Aorta (tissue), 5 donors: ENCODE measurements at regions not wholly inside any gene's neighbourhood (a gene's known extent, or its start where the extent isn't known, plus 50 kb on each side); places are given as distances from the start of the nearest gene placed in this dataset.

Experiments
- ATAC-seq: fragments of 200-7000 bp; cut with Tn5 transposase; one replicate; pipeline ENCODE4 v1.9.1; 2022; ENCODE audit warnings: moderate library complexity; ENCODE audit not compliant: low FRiP score
- DNase-seq, 2 donors: peaks; one replicate each; pipeline ENCODE4 v3.0.0-alpha.2; 2020
- H3K27ac ChIP-seq, 2 donors: one replicate each; pipeline ENCODE4 v1.5.1; 2013; ENCODE audit warnings: low read length in 2 of 2, mild to moderate bottlenecking in 2 of 2, moderate library complexity in 2 of 2, control low read depth in 1 of 2, inconsistent platforms in 1 of 2, low read depth in 1 of 2
- H3K27me3 ChIP-seq, 2 donors: one replicate each; pipeline ENCODE4 v1.6.1; 2013; ENCODE audit warnings: control low read depth in 1 of 2, low read length in 1 of 2, mild to moderate bottlenecking in 1 of 2, moderate library complexity in 1 of 2; ENCODE audit not compliant: insufficient read depth in 2 of 2, control insufficient read depth in 1 of 2
- H3K36me3 ChIP-seq, 2 donors: one replicate each; pipeline ENCODE4 v1.6.1; 2013; ENCODE audit warnings: control low read depth in 1 of 2, low read length in 1 of 2, mild to moderate bottlenecking in 1 of 2; ENCODE audit not compliant: insufficient read depth in 2 of 2, control insufficient read depth in 1 of 2
- H3K4me1 ChIP-seq, 2 donors: one replicate each; pipeline ENCODE4 v1.6.1; 2013; ENCODE audit warnings: low read length in 2 of 2, control low read depth in 1 of 2, mild to moderate bottlenecking in 1 of 2, moderate library complexity in 1 of 2; ENCODE audit not compliant: insufficient read depth in 2 of 2, control insufficient read depth in 1 of 2
- H3K4me3 ChIP-seq, 2 donors: one replicate each; pipeline ENCODE4 v1.5.1; 2013; ENCODE audit warnings: low read length in 2 of 2, control low read depth in 1 of 2, mild to moderate bottlenecking in 1 of 2
- H3K9me3 ChIP-seq: one replicate; pipeline ENCODE4 v1.6.1; 2013; ENCODE audit warnings: mild to moderate bottlenecking, low read length; ENCODE audit not compliant: control insufficient read depth
- WGBS, 2 donors: extraction: QIAGEN DNeasy Blood & Tissue Kit; methylation state at CpG; one replicate each; pipeline ENCODE4 v1.1.7; 2013; 5-methylcytosine and 5-hydroxymethylcytosine counted together
- intact Hi-C, 2 donors: fragments of 100-400 bp; cut with DNase I; formaldehyde crosslinking; loops; one replicate each; pipeline versions ENCODE4 v1.14.2 to v1.15.0; 2022
- donor health status: healthy with polysubstance abuse.
- donor health status: Bipolar disorder and iron deficiency.
- donor health status: DM: no; HTN: no; CAD: no.
- donor health status: DM: no; HTN: no; CAD: no.
- donor health status: DM: yes; HTN: yes; CAD: no.

DNA sequence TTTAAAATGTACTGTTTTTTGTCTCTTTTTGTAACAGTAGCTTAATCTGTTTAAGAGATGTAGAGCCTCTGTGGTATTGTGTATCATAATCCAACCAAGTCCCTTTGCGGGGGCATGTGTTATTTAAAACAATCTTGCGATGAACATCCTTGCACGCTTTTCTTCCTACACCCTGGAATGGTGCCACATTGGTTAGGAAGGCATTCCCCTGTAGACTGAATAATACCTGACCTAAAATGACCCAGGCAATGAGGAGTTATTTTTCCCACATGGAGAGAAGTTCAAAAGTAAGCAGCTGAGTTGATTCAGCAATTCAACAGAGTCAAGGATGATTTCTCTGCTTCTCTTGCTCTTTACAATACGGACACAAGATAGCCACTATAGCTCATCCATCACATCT lies 142.0 kb upstream of the PMEPA1 start:
- no peak overlapping the region for H3K4me3 ChIP-seq
- no peak for ATAC-seq
- no peaks in the 10 kb centered on the region for H3K27me3 ChIP-seq
- WGBS, 2 donors = 89 to 90% methylated on average over 4 of the region's 4 CpGs
- no peaks in the 10 kb centered on the region for H3K36me3 ChIP-seq
- no peak for DNase-seq
- H3K27ac ChIP-seq = no peak overlapping the region
- intact Hi-C loops = no loop called here
- H3K4me1 ChIP-seq = no peaks in the 10 kb centered on the region
- H3K9me3 ChIP-seq = no peaks in the 10 kb centered on the region

DNA sequence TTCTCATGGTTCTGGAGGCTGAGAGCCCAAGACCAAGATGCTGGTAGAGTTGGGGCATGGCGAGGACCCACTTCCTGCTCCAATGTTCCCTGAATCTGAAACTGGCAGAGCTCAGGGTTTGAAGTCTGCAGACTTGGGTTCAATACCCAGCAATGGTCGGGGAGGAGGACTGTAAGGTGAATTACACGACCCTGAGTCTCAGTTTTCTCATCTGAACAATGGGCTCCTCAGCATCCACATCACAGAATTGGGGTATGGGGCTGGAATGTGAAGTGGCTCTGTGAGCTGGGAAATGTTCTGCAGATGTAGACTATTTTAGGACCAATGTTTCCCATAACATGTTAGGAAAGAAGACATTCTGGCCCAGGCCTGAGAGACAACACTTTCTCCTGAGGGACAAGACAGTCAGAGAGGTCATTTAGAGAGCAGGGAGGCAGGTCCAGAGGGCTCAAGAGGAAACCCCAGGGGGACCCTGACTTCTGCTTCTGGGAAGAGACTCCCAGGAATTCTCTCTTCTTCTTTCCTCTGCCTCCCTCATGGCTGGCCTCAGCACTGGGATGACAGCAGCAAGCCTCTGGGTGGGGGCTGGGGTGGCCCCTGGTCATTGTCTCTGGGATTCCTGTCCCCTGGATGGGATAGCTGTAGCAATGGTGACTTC lies 141.3 kb upstream of the PMEPA1 start:
- WGBS, 2 donors = 93 to 96% methylated on average over 3 of the region's 3 CpGs
- ATAC-seq = no peak

DNA sequence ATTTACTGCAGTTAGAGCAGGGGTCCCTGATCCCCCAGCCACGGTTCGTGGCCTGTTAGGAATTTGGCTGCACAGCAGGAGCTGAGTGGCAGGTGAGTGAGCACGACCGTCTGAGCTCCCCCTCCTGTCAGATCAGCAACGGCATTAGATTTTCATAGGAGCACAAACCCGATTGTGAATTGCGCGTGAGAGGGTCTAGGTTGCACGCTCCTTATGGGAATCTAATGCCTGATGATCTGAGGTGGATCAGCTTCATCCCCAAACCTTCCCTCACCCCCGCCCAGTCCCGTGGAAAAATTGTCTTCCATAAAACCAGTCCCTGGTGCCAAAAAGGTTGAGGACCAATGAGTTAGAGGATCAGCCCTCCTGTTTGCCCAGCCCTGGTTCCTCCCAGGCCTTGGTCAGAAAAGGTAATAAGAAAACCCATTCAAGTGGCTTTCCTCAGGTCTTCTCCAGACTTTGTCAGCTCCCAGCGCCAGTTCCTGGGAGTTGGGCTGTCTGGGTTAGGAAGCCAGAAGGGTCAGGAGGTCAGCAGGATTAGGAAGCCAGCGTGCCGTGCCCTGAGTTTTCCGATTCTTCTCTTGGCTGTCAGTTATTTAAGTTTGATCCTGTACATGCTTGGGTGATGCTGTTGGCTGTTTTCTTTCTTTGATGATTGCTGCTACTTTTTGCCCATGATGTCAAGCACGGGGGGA lies 139.9 kb upstream of the PMEPA1 start:
- no peaks in the 10 kb centered on the region for H3K36me3 ChIP-seq
- 93 to 96% methylated on average over 16 of the region's 16 CpGs for WGBS, 2 donors

More for the DNA sequence above, 141.3 kb upstream of the PMEPA1 start:
- Histone ChIP-seq H3K4me3 (no peak overlapping the region), H3K9me3 (no peaks in the 10 kb centered on the region), H3K27ac (no peak overlapping the region), H3K4me1 (no peaks in the 10 kb centered on the region), H3K27me3 (no peaks in the 10 kb centered on the region), H3K36me3 (no peaks in the 10 kb centered on the region)
- DNase-seq = peak in 1 of 2 donors; percentile 10
- intact Hi-C loops = no loop called here

DNA sequence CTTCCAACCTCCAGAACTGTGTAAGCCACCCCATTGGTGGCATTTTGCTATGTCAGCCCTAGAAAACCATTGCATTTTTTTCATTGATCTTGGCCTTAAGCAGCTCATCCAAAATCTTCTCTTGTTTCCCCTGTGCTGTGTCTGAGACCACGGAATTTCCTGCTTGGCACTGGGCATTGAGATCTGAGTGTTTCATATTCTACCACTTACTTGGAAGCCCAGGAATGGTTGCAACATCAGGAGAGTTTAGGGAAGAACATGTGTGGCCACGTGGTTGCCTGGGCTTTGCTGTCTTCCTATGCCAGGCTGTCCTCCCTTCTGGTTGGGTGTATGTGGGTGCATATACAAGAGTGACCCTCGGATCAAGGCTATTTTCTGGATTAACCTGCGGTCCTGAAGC lies 139.3 kb upstream of the PMEPA1 start:
- Histone ChIP-seq H3K9me3 (no peaks in the 10 kb centered on the region), H3K36me3 (no peaks in the 10 kb centered on the region), H3K27me3 (no peaks in the 10 kb centered on the region), H3K4me3 (no peak overlapping the region), H3K27ac (no peak overlapping the region), H3K4me1 (no peaks in the 10 kb centered on the region)
- DNase-seq = peak; percentile 25 to 40
- 87 to 95% methylated on average over 4 of the region's 4 CpGs for WGBS, 2 donors
- intact Hi-C loops = no loop called here
- ATAC-seq = no peak

More for the DNA sequence above, 139.9 kb upstream of the PMEPA1 start:
- DNase-seq (peak; percentile 29 to 41), ATAC-seq (no peak)
- H3K4me3 ChIP-seq = no peak overlapping the region
- no peaks in the 10 kb centered on the region for H3K9me3 ChIP-seq
- no peaks in the 10 kb centered on the region for H3K4me1 ChIP-seq
- H3K27me3 ChIP-seq = no peaks in the 10 kb centered on the region
- H3K27ac ChIP-seq = no peak overlapping the region
- intact Hi-C loops = no loop called here

DNA sequence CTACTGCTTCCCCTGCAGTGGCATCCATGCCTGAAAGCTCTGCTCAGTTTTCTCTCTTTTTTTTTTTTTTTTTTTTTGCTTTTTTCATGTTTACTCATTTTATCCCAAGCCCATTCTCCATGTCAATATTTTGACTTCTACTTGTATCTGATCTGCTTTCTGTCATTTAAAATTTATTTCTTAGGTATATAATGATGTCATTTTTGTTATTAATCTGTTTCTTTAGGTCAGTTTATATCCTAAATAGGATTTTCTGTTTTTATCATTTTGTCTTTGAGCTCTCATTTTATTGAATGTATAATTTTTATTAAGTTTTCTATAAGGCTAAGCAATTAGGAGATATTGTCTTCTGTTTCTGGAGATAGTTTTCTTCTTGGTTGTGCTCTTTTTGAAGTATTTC lies 138.5 kb upstream of the PMEPA1 start:
- ATAC-seq (no peak), DNase-seq (no peak)
- Histone ChIP-seq H3K9me3 (no peaks in the 10 kb centered on the region), H3K27ac (no peak overlapping the region), H3K4me3 (no peak overlapping the region), H3K36me3 (no peaks in the 10 kb centered on the region), H3K4me1 (no peaks in the 10 kb centered on the region), H3K27me3 (no peaks in the 10 kb centered on the region)
- intact Hi-C loops = no loop called here

DNA sequence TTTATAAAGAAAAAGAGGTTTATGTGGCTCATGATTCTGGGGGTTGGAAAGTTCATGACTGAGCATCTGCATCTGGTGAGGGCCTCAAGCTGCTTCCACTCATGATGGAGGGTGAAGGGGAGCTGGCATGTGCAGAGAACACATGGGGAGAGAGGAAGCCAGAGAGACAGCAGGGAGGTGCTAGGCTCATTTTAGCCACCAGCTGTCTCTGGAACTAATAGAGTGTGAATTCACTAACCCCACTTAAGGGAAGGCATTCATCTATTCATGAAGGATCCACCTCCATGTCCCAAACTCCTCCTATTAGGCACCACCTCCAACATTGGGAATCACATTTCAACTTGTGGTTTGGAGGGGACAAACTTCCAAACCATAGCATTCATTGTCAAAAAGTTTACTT lies 137.3 kb upstream of the PMEPA1 start:
- H3K9me3 ChIP-seq = no peaks in the 10 kb centered on the region
- H3K4me1 ChIP-seq = no peaks in the 10 kb centered on the region
- DNase-seq (no peak), ATAC-seq (no peak)
- H3K36me3 ChIP-seq = no peaks in the 10 kb centered on the region
- H3K4me3 ChIP-seq = no peak overlapping the region
- intact Hi-C loops = no loop called here
- no peak overlapping the region for H3K27ac ChIP-seq
- no peaks in the 10 kb centered on the region for H3K27me3 ChIP-seq

DNA sequence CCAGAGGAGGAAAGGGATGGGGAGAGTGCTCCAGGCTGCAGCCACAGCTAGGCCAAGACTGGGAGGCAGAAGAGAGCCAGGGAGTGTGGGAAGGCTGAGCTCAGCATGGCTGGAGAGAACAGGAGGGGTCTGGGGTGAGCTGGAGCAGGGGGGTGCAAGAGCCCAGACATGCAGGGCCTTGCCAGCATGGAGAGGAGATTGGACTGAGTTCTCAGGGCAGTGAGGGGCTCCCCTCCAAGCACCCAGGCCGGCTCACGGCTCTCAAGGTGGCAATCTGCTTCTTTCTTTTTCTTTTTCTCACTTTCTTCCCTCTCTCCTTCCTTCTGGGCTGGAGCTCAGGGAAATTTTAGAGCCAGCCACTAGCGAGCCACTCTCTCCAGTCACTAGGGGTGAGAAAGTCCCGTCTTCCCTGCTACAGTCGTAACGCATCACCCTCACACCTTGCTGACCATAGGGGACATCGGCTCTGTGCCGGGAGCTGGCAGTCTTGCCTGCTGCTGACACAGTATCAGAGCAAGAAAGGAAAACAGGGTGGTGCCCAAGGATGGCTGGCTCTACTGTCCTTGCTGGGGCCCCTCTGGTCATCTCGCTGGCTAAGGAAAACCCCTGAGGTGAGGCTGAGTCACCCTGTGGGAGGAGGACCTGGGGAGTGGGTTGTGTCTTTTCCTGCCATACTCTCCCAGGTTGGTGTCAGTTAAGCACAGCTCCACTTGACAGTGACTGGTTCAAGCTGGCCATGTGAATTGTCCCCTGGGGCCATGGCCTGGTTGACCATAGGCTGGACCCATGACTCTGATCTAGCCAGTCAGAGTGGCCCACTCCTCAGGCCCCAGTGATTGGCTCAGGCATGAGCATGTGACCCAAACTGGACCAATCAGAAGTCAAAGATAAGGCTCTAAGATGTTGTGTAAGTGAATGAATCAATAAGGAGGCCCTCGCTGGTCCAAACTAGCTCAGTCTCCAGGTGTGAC lies 135.1 kb upstream of the PMEPA1 start:
- Histone ChIP-seq H3K4me1 (no peaks in the 10 kb centered on the region), H3K27me3 (no peaks in the 10 kb centered on the region), H3K36me3 (no peaks in the 10 kb centered on the region), H3K27ac (no peak overlapping the region), H3K4me3 (no peak overlapping the region), H3K9me3 (no peaks in the 10 kb centered on the region)
- DNase-seq = no peak
- ATAC-seq = no peak
- 80 to 83% methylated on average over 10 of the region's 10 CpGs for WGBS, 2 donors
- intact Hi-C loops = no loop called here

DNA sequence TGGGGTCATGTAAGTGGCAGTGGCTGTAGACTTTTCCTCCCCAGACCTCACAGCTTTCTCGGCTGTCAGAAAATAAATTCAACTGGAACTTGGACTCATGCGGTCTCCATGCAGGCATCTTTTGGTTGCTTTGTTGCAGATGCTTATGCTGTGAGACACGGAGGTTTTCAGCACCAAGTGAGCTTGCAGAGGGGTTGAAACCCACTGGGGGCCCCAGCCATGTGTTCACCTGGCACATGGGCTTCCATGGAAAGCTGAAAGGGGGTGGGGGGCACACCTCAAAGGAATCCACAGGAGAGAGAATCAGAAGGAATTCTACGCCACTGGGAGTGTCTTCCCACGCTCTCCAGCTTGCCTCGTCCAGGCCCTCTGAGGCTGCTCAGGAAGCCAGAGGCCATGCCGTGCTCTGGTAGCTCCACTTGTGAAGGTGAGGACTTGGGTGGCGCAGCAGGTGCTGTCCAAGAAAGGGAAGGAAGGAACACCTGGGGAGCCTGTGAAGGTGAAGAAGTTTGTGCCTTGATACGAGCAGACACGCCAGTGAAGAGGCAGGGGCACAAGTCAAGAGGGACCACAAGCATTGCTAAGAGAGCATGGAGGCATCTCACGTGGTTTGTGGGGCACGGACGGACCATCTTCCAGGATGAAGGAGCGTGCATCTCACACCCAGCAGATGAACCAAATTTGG lies 134.3 kb upstream of the PMEPA1 start:
- H3K27ac ChIP-seq = no peak overlapping the region
- H3K36me3 ChIP-seq = no peaks in the 10 kb centered on the region
- H3K4me1 ChIP-seq = no peaks in the 10 kb centered on the region
- H3K9me3 ChIP-seq = no peaks in the 10 kb centered on the region
- intact Hi-C loops = no loop called here
- no peak overlapping the region for H3K4me3 ChIP-seq
- H3K27me3 ChIP-seq = no peaks in the 10 kb centered on the region
- DNase-seq (no peak), ATAC-seq (no peak)
- 93 to 94% methylated on average over 14 of the region's 14 CpGs for WGBS, 2 donors
